ENCODE measurements at regions not wholly inside any gene's neighbourhood (a gene's known extent, or its start where the extent isn't known, plus 50 kb on each side); places are given as distances from the start of the nearest gene placed in this dataset.

- DNase-seq: no peak
Measured at GRCh38 chr10:113292743-113293142, 260.1 kb upstream of the HABP2 start.

GRCh38 chr10:113293167-113293566 is 259.7 kb upstream of the HABP2 start:
- DNase-seq: no peak

GRCh38 chr10:113294868-113295267 is 258.0 kb upstream of the HABP2 start:
- DNase-seq: no peak

- DNase-seq: no peak
Measured at GRCh38 chr10:113297226-113297625, 255.6 kb upstream of the HABP2 start.

- DNase-seq: no peak
Measured at GRCh38 chr10:113298616-113299015, 254.2 kb upstream of the HABP2 start.

GRCh38 chr10:113300201-113300600 is 252.7 kb upstream of the HABP2 start:
- DNase-seq: no peak

GRCh38 chr10:113300617-113301016 is 252.2 kb upstream of the HABP2 start:
- DNase-seq: no peak

- DNase-seq: no peak
Measured at GRCh38 chr10:113301342-113301984, 251.4 kb upstream of the HABP2 start.

- DNase-seq: no peak
Measured at GRCh38 chr10:113302062-113302461, 250.8 kb upstream of the HABP2 start.

- no peak for DNase-seq
Measured at GRCh38 chr10:113303544-113304146, 249.2 kb upstream of the HABP2 start.

GRCh38 chr10:113304726-113305125 is 248.1 kb upstream of the HABP2 start:
- no peak for DNase-seq

GRCh38 chr10:113305871-113306270 is 247.0 kb upstream of the HABP2 start:
- DNase-seq: no peak

- peak; percentile 24 for DNase-seq
Measured at GRCh38 chr10:113309791-113310190, 243.1 kb upstream of the HABP2 start.

- no peak for DNase-seq
Measured at GRCh38 chr10:113310347-113310746, 242.5 kb upstream of the HABP2 start.

- DNase-seq: no peak
Measured at GRCh38 chr10:113313048-113313602, 239.7 kb upstream of the HABP2 start.

- DNase-seq: no peak
Measured at GRCh38 chr10:113313722-113314121, 239.1 kb upstream of the HABP2 start.

- no peak for DNase-seq
Measured at GRCh38 chr10:113316506-113316905, 236.3 kb upstream of the HABP2 start.

GRCh38 chr10:113317489-113317888 is 235.4 kb upstream of the HABP2 start:
- DNase-seq: peak; percentile 33

GRCh38 chr10:113319479-113319878 is 233.4 kb upstream of the HABP2 start:
- DNase-seq: no peak

- no peak for DNase-seq
Measured at GRCh38 chr10:113320211-113320610, 232.6 kb upstream of the HABP2 start.

GRCh38 chr10:113320987-113321386 is 231.9 kb upstream of the HABP2 start:
- no peak for DNase-seq

GRCh38 chr10:113322843-113323242 is 230.0 kb upstream of the HABP2 start:
- DNase-seq: no peak

GRCh38 chr10:113323985-113324384 is 228.9 kb upstream of the HABP2 start:
- no peak for DNase-seq
